HG03025 (cell line): ENCODE measurements at regions not wholly inside any gene's neighbourhood (a gene's known extent, or its start where the extent isn't known, plus 50 kb on each side); places are given as distances from the start of the nearest gene placed in this dataset.

Experiments
- ATAC-seq: cut with Tn5 transposase; IDR thresholded peaks from one replicate; pipeline ENCODE4 v1.9.1; 2021; ENCODE audit warnings: mild to moderate bottlenecking, moderate library complexity; ENCODE audit not compliant: unreplicated experiment, low FRiP score

- ATAC-seq = no peak
Measured at GRCh38 chr9:108101410-108101809, 611.8 kb upstream of the KLF4 start.

GRCh38 chr9:108100571-108100970, 611.0 kb upstream of the KLF4 start:
- ATAC-seq = no peak

GRCh38 chr9:108099854-108100253, 610.3 kb upstream of the KLF4 start:
- ATAC-seq = no peak

- ATAC-seq = no peak
Measured at GRCh38 chr9:108095496-108095895, 605.9 kb upstream of the KLF4 start.

- no peak for ATAC-seq
Measured at GRCh38 chr9:108094676-108094993, 605.1 kb upstream of the KLF4 start.

- ATAC-seq = no peak
Measured at GRCh38 chr9:108093773-108094675, 604.5 kb upstream of the KLF4 start.

GRCh38 chr9:108088916-108089315, 599.3 kb upstream of the KLF4 start:
- ATAC-seq = no peak

GRCh38 chr9:108087781-108088180, 598.2 kb upstream of the KLF4 start:
- no peak for ATAC-seq

GRCh38 chr9:108086624-108087023, 597.1 kb upstream of the KLF4 start:
- ATAC-seq = no peak

- no peak for ATAC-seq
Measured at GRCh38 chr9:108085294-108085693, 595.7 kb upstream of the KLF4 start.

- ATAC-seq = no peak
Measured at GRCh38 chr9:108083796-108084352, 594.3 kb upstream of the KLF4 start.

GRCh38 chr9:108083160-108083750, 593.7 kb upstream of the KLF4 start:
- ATAC-seq = no peak

- ATAC-seq = no peak
Measured at GRCh38 chr9:108081112-108081511, 591.5 kb upstream of the KLF4 start.

GRCh38 chr9:108080285-108080684, 590.7 kb upstream of the KLF4 start:
- no peak for ATAC-seq

GRCh38 chr9:108078811-108079210, 589.2 kb upstream of the KLF4 start:
- ATAC-seq = no peak

- ATAC-seq = no peak
Measured at GRCh38 chr9:108078375-108078774, 588.8 kb upstream of the KLF4 start.

GRCh38 chr9:108077556-108077955, 588.0 kb upstream of the KLF4 start:
- no peak for ATAC-seq

- no peak for ATAC-seq
Measured at GRCh38 chr9:108074900-108075299, 585.3 kb upstream of the KLF4 start.

- ATAC-seq = no peak
Measured at GRCh38 chr9:108073823-108074222, 584.3 kb upstream of the KLF4 start.

- ATAC-seq = no peak
Measured at GRCh38 chr9:108072740-108073139, 583.2 kb upstream of the KLF4 start.

GRCh38 chr9:108070861-108071260, 581.3 kb upstream of the KLF4 start:
- ATAC-seq = no peak

- ATAC-seq = no peak
Measured at GRCh38 chr9:108069991-108070390, 580.4 kb upstream of the KLF4 start.
